ENCODE measurements at regions not wholly inside any gene's neighbourhood (a gene's known extent, or its start where the extent isn't known, plus 50 kb on each side); places are given as distances from the start of the nearest gene placed in this dataset.
"Not testable (repeated sequence)": the region's sequence is repeated elsewhere in the genome, so short reads cannot be mapped to it uniquely, and the experiment has no call there.

GRCh38 chr1:113207457-113207856, 134.5 kb downstream of the LRIG2 start:
- no peaks in the 10 kb centered on the region for H3K36me3 Mint-ChIP-seq (ENCODE audit: low read depth)
- no peak for ATAC-seq (replicated peaks)
- H3K9me3 Mint-ChIP-seq, result no peaks in the 10 kb centered on the region
- no peaks in the 10 kb centered on the region for H3K4me1 Mint-ChIP-seq
- H3K27me3 Mint-ChIP-seq, result peaks cover 35% of the 10 kb centered on the region
- H3K27ac Mint-ChIP-seq, result no peak overlapping the region
- no peak overlapping the region for H3K4me3 Mint-ChIP-seq

- H3K27me3 Mint-ChIP-seq, result peaks cover 35% of the 10 kb centered on the region
- H3K4me3 Mint-ChIP-seq; H3K36me3 Mint-ChIP-seq (ENCODE audit: low read depth); H3K4me1 Mint-ChIP-seq; ATAC-seq (replicated peaks); H3K9me3 Mint-ChIP-seq; H3K27ac Mint-ChIP-seq: not testable (repeated sequence)
Observed at GRCh38 chr1:113208425-113208824, 135.4 kb downstream of the LRIG2 start.

GRCh38 chr1:113210248-113210647, 137.2 kb downstream of the LRIG2 start:
- Mint-ChIP-seq H3K4me3 (no peak overlapping the region), H3K27me3 (peaks cover 35% of the 10 kb centered on the region), H3K4me1 (no peaks in the 10 kb centered on the region), H3K36me3 (ENCODE audit: low read depth) (no peaks in the 10 kb centered on the region), H3K9me3 (peaks cover 2% of the 10 kb centered on the region), H3K27ac (no peak overlapping the region)
- ATAC-seq (replicated peaks), result no peak

- peaks cover 8% of the 10 kb centered on the region for H3K9me3 Mint-ChIP-seq
- H3K4me1 Mint-ChIP-seq, result no peaks in the 10 kb centered on the region
- no peak overlapping the region for H3K4me3 Mint-ChIP-seq
- peaks cover 34% of the 10 kb centered on the region for H3K27me3 Mint-ChIP-seq
- no peak for ATAC-seq (replicated peaks)
- H3K36me3 Mint-ChIP-seq (ENCODE audit: low read depth), result no peaks in the 10 kb centered on the region
- H3K27ac Mint-ChIP-seq, result no peak overlapping the region
Observed at GRCh38 chr1:113211467-113211866, 138.5 kb downstream of the LRIG2 start.

- no peaks in the 10 kb centered on the region for H3K4me1 Mint-ChIP-seq
- H3K36me3 Mint-ChIP-seq (ENCODE audit: low read depth), result no peaks in the 10 kb centered on the region
- peaks cover 18% of the 10 kb centered on the region for H3K27me3 Mint-ChIP-seq
- peaks cover 8% of the 10 kb centered on the region for H3K9me3 Mint-ChIP-seq
- ATAC-seq (replicated peaks), result no peak
- no peak overlapping the region for H3K4me3 Mint-ChIP-seq
- H3K27ac Mint-ChIP-seq, result no peak overlapping the region
Observed at GRCh38 chr1:113215015-113215414, 142.0 kb downstream of the LRIG2 start.

GRCh38 chr1:113216664-113217063, 143.7 kb downstream of the LRIG2 start:
- H3K9me3 Mint-ChIP-seq, result peaks cover 8% of the 10 kb centered on the region
- no peak overlapping the region for H3K27ac Mint-ChIP-seq
- H3K36me3 Mint-ChIP-seq (ENCODE audit: low read depth), result no peaks in the 10 kb centered on the region
- H3K4me3 Mint-ChIP-seq, result no peak overlapping the region
- peaks cover 6% of the 10 kb centered on the region for H3K27me3 Mint-ChIP-seq
- no peak for ATAC-seq (replicated peaks)
- no peaks in the 10 kb centered on the region for H3K4me1 Mint-ChIP-seq

GRCh38 chr1:113217447-113218208, 144.6 kb downstream of the LRIG2 start:
- no peak overlapping the region for H3K27ac Mint-ChIP-seq
- no peak for ATAC-seq (replicated peaks)
- H3K27me3 Mint-ChIP-seq, result peaks cover 2% of the 10 kb centered on the region
- no peak overlapping the region for H3K4me3 Mint-ChIP-seq
- H3K4me1 Mint-ChIP-seq, result no peaks in the 10 kb centered on the region
- H3K36me3 Mint-ChIP-seq (ENCODE audit: low read depth), result no peaks in the 10 kb centered on the region
- peaks cover 8% of the 10 kb centered on the region for H3K9me3 Mint-ChIP-seq

- no peak overlapping the region for H3K27ac Mint-ChIP-seq
- H3K4me1 Mint-ChIP-seq, result no peaks in the 10 kb centered on the region
- H3K4me3 Mint-ChIP-seq, result no peak overlapping the region
- ATAC-seq (replicated peaks), result no peak
- H3K27me3 Mint-ChIP-seq, result peaks cover 3% of the 10 kb centered on the region
- H3K36me3 Mint-ChIP-seq (ENCODE audit: low read depth), result no peaks in the 10 kb centered on the region
- H3K9me3 Mint-ChIP-seq, result peaks cover 8% of the 10 kb centered on the region
Observed at GRCh38 chr1:113219377-113219776, 146.4 kb downstream of the LRIG2 start.

- Mint-ChIP-seq H3K27ac (no peak overlapping the region), H3K27me3 (peaks cover 3% of the 10 kb centered on the region), H3K36me3 (ENCODE audit: low read depth) (no peaks in the 10 kb centered on the region), H3K4me1 (no peaks in the 10 kb centered on the region), H3K9me3 (peaks cover 8% of the 10 kb centered on the region), H3K4me3 (no peak overlapping the region)
- ATAC-seq (replicated peaks), result no peak
Observed at GRCh38 chr1:113219828-113220227, 146.8 kb downstream of the LRIG2 start.

GRCh38 chr1:113223040-113223439, 150.0 kb downstream of the LRIG2 start:
- Mint-ChIP-seq H3K27ac (no peak overlapping the region), H3K9me3 (no peaks in the 10 kb centered on the region), H3K27me3 (peaks cover 18% of the 10 kb centered on the region), H3K36me3 (ENCODE audit: low read depth) (no peaks in the 10 kb centered on the region), H3K4me1 (peaks cover 8% of the 10 kb centered on the region), H3K4me3 (no peak overlapping the region)
- no peak for ATAC-seq (replicated peaks)

- Mint-ChIP-seq H3K36me3 (ENCODE audit: low read depth) (no peaks in the 10 kb centered on the region), H3K4me1 (peaks cover 8% of the 10 kb centered on the region), H3K27me3 (peaks cover 21% of the 10 kb centered on the region), H3K9me3 (no peaks in the 10 kb centered on the region), H3K27ac (no peak overlapping the region), H3K4me3 (no peak overlapping the region)
- no peak for ATAC-seq (replicated peaks)
Observed at GRCh38 chr1:113223546-113223945, 150.5 kb downstream of the LRIG2 start.

- Mint-ChIP-seq H3K27me3 (peaks cover 24% of the 10 kb centered on the region), H3K9me3 (no peaks in the 10 kb centered on the region), H3K36me3 (ENCODE audit: low read depth) (no peaks in the 10 kb centered on the region), H3K27ac (peak overlapping the region; percentile 59), H3K4me3 (peak overlapping the region; percentile 30), H3K4me1 (peaks cover 8% of the 10 kb centered on the region)
- peak; percentile 97 for ATAC-seq (replicated peaks)
Observed at GRCh38 chr1:113226148-113226547, 153.2 kb downstream of the LRIG2 start.

- no peak for ATAC-seq (replicated peaks)
- H3K27me3 Mint-ChIP-seq, result peaks cover 14% of the 10 kb centered on the region
- no peaks in the 10 kb centered on the region for H3K4me1 Mint-ChIP-seq
- no peak overlapping the region for H3K4me3 Mint-ChIP-seq
- no peaks in the 10 kb centered on the region for H3K9me3 Mint-ChIP-seq
- H3K27ac Mint-ChIP-seq, result no peak overlapping the region
- H3K36me3 Mint-ChIP-seq (ENCODE audit: low read depth), result no peaks in the 10 kb centered on the region
Observed at GRCh38 chr1:113231866-113232265, 158.4 kb upstream of the MAGI3 start.

- Mint-ChIP-seq H3K27me3 (peaks cover 5% of the 10 kb centered on the region), H3K27ac (no peak overlapping the region), H3K9me3 (no peaks in the 10 kb centered on the region), H3K36me3 (ENCODE audit: low read depth) (no peaks in the 10 kb centered on the region), H3K4me1 (no peaks in the 10 kb centered on the region), H3K4me3 (no peak overlapping the region)
- ATAC-seq (replicated peaks), result no peak
Observed at GRCh38 chr1:113233441-113233840, 156.9 kb upstream of the MAGI3 start.

- Mint-ChIP-seq H3K4me3 (no peak overlapping the region), H3K4me1 (no peaks in the 10 kb centered on the region), H3K9me3 (no peaks in the 10 kb centered on the region), H3K27me3 (peaks cover 21% of the 10 kb centered on the region), H3K27ac (no peak overlapping the region), H3K36me3 (ENCODE audit: low read depth) (no peaks in the 10 kb centered on the region)
- no peak for ATAC-seq (replicated peaks)
Observed at GRCh38 chr1:113241237-113241636, 149.1 kb upstream of the MAGI3 start.

GRCh38 chr1:113242481-113242880, 147.8 kb upstream of the MAGI3 start:
- Mint-ChIP-seq H3K4me3 (no peak overlapping the region), H3K27me3 (peaks cover 24% of the 10 kb centered on the region), H3K27ac (no peak overlapping the region), H3K9me3 (no peaks in the 10 kb centered on the region), H3K4me1 (no peaks in the 10 kb centered on the region), H3K36me3 (ENCODE audit: low read depth) (no peaks in the 10 kb centered on the region)
- no peak for ATAC-seq (replicated peaks)

Data from activated T-helper 17 cell treated with anti-CD3 and anti-CD28 coated beads, Interleukin-2, amount 50 U/mL, for 72 hours (primary cell).